ENCODE measurements at regions not wholly inside any gene's neighbourhood (a gene's known extent, or its start where the extent isn't known, plus 50 kb on each side); places are given as distances from the start of the nearest gene placed in this dataset.

- no peak for TF ChIP-seq MXD4 (CRISPR knock-in tag; IDR thresholded peaks at IDR 0.05; ENCODE audit: borderline replicate concordance)
- TF ChIP-seq EMX1 (CRISPR knock-in tag; IDR thresholded peaks at IDR 0.05), result no peak
- TF ChIP-seq CTCF (IDR thresholded peaks at IDR 0.05), result no peak
- no peak for TF ChIP-seq CBFB (CRISPR knock-in tag; IDR thresholded peaks at IDR 0.05; ENCODE audit: low read depth)
- TF ChIP-seq FOXJ3 (CRISPR knock-in tag; IDR thresholded peaks at IDR 0.05; ENCODE audit: borderline replicate concordance), result no peak
- TF ChIP-seq SP1 (CRISPR knock-in tag; conservative IDR thresholded peaks at IDR 0.05), result no peak
- TF ChIP-seq ZNF423 (CRISPR knock-in tag; IDR thresholded peaks at IDR 0.05), result no peak
- TF ChIP-seq ATF6 (CRISPR knock-in tag; IDR thresholded peaks at IDR 0.05), result no peak
- TF ChIP-seq MAX (CRISPR knock-in tag; IDR thresholded peaks at IDR 0.05), result no peak
- TF ChIP-seq USF2 (CRISPR knock-in tag; IDR thresholded peaks at IDR 0.05), result no peak
- TF ChIP-seq, protein P1, sequence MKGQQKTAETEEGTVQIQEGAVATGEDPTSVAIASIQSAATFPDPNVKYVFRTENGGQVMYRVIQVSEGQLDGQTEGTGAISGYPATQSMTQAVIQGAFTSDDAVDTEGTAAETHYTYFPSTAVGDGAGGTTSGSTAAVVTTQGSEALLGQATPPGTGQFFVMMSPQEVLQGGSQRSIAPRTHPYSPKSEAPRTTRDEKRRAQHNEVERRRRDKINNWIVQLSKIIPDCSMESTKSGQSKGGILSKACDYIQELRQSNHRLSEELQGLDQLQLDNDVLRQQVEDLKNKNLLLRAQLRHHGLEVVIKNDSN (CRISPR knock-in tag; IDR thresholded peaks at IDR 0.05), result no peak
- no peak for TF ChIP-seq KAT7 (CRISPR knock-in tag; IDR thresholded peaks at IDR 0.05; ENCODE audit: borderline replicate concordance)
- TF ChIP-seq, protein P2, sequence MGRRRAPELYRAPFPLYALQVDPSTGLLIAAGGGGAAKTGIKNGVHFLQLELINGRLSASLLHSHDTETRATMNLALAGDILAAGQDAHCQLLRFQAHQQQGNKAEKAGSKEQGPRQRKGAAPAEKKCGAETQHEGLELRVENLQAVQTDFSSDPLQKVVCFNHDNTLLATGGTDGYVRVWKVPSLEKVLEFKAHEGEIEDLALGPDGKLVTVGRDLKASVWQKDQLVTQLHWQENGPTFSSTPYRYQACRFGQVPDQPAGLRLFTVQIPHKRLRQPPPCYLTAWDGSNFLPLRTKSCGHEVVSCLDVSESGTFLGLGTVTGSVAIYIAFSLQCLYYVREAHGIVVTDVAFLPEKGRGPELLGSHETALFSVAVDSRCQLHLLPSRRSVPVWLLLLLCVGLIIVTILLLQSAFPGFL (CRISPR knock-in tag; IDR thresholded peaks at IDR 0.05; ENCODE audit: borderline replicate concordance), result no peak
Observed at GRCh38 chr18:54436501-54436900, 78.8 kb downstream of the C18orf54 start.

All from WTC11 (cell line).